ENCODE measurements at regions not wholly inside any gene's neighbourhood (a gene's known extent, or its start where the extent isn't known, plus 50 kb on each side); places are given as distances from the start of the nearest gene placed in this dataset.

GRCh38 chr16:80176114-80176513 is 364.7 kb upstream of the DYNLRB2 start:
- H3K27ac ChIP-seq: no peak overlapping the region
- H3K36me3 ChIP-seq: no peaks in the 10 kb centered on the region
- no peak for ATAC-seq
- no peaks in the 10 kb centered on the region for H3K9me3 ChIP-seq
- no peaks in the 10 kb centered on the region for H3K27me3 ChIP-seq
- no peak for TF ChIP-seq CTCF (IDR thresholded peaks at IDR 0.05)
- no peaks in the 10 kb centered on the region for H3K4me1 ChIP-seq
- no peak overlapping the region for H3K4me3 ChIP-seq
- intact Hi-C loops (cut with DNase I): no loop called here
- no peak for DNase-seq

- H3K9me3 ChIP-seq: no peaks in the 10 kb centered on the region
- H3K4me3 ChIP-seq: no peak overlapping the region
- H3K36me3 ChIP-seq: no peaks in the 10 kb centered on the region
- no peak overlapping the region for H3K27ac ChIP-seq
- DNase-seq (no peak), ATAC-seq (no peak)
- H3K27me3 ChIP-seq: no peaks in the 10 kb centered on the region
- intact Hi-C loops (cut with DNase I): no loop called here
- H3K4me1 ChIP-seq: no peaks in the 10 kb centered on the region
- no peak for TF ChIP-seq CTCF (IDR thresholded peaks at IDR 0.05)
These were observed 365.8 kb upstream of the DYNLRB2 start for GRCh38 chr16:80175011-80175410.

- no peaks in the 10 kb centered on the region for H3K27me3 ChIP-seq
- H3K9me3 ChIP-seq: no peaks in the 10 kb centered on the region
- no peak for DNase-seq
- no peaks in the 10 kb centered on the region for H3K36me3 ChIP-seq
- no peak overlapping the region for H3K4me3 ChIP-seq
- intact Hi-C loops (cut with DNase I): no loop called here
- no peak for TF ChIP-seq CTCF (IDR thresholded peaks at IDR 0.05)
- no peaks in the 10 kb centered on the region for H3K4me1 ChIP-seq
- peak; percentile 62 for ATAC-seq
- H3K27ac ChIP-seq: no peak overlapping the region
These were observed 366.4 kb upstream of the DYNLRB2 start for GRCh38 chr16:80174416-80174815.

- Histone ChIP-seq H3K4me3 (no peak overlapping the region), H3K27ac (no peak overlapping the region), H3K36me3 (no peaks in the 10 kb centered on the region), H3K27me3 (no peaks in the 10 kb centered on the region), H3K9me3 (no peaks in the 10 kb centered on the region), H3K4me1 (no peaks in the 10 kb centered on the region)
- TF ChIP-seq CTCF (IDR thresholded peaks at IDR 0.05): no peak
- ATAC-seq (no peak), DNase-seq (no peak)
- intact Hi-C loops (cut with DNase I): no loop called here
These were observed 369.0 kb upstream of the DYNLRB2 start for GRCh38 chr16:80171746-80172145.

GRCh38 chr16:80171199-80171598 is 369.6 kb upstream of the DYNLRB2 start:
- H3K4me3 ChIP-seq: no peak overlapping the region
- ATAC-seq (no peak), DNase-seq (no peak)
- intact Hi-C loops (cut with DNase I): no loop called here
- no peaks in the 10 kb centered on the region for H3K9me3 ChIP-seq
- no peaks in the 10 kb centered on the region for H3K27me3 ChIP-seq
- H3K4me1 ChIP-seq: no peaks in the 10 kb centered on the region
- no peaks in the 10 kb centered on the region for H3K36me3 ChIP-seq
- H3K27ac ChIP-seq: no peak overlapping the region
- no peak for TF ChIP-seq CTCF (IDR thresholded peaks at IDR 0.05)

All from left lung (tissue), 4 donors.